CD14-positive monocyte (primary cell): ENCODE measurements at regions not wholly inside any gene's neighbourhood (a gene's known extent, or its start where the extent isn't known, plus 50 kb on each side); places are given as distances from the start of the nearest gene placed in this dataset.
A peak's percentile ranks its signal among the peaks of the same experiment; 100 is the strongest.

Source experiments
- DNase-seq, 3 donors: peaks; one replicate each; pipeline ENCODE4 v3.0.0-alpha.2; 2011 to 2022
- H2AFZ ChIP-seq: 2 replicates; pipeline ENCODE4 v1.6.0; 2012; ENCODE audit warnings: mild to moderate bottlenecking, low read depth, low read length, inconsistent platforms; ENCODE audit not compliant: insufficient read depth, poor library complexity, severe bottlenecking
- H3K27ac ChIP-seq, 2 donors: 1 replicate in 1 of 2; 2 replicates in 1 of 2; pipeline ENCODE4 v1.5.1; 2012 to 2013; ENCODE audit warnings: low read length in 2 of 2, control low read depth in 1 of 2, inconsistent platforms in 1 of 2, low read depth in 1 of 2, mild to moderate bottlenecking in 1 of 2
- H3K27me3 ChIP-seq, 2 donors: one replicate each; pipeline versions ENCODE4 v1.6.0 to v1.6.1; 2011 to 2013; ENCODE audit warnings: low read length in 2 of 2; ENCODE audit not compliant: control insufficient read depth in 2 of 2, insufficient read depth in 2 of 2
- H3K36me3 ChIP-seq, 2 donors: replicated peaks in 1 of 2; 1 replicate in 1 of 2; 2 replicates in 1 of 2; pipeline versions ENCODE4 v1.5.1 to v1.6.1; 2012 to 2013; ENCODE audit warnings: low read length in 2 of 2, control low read depth in 1 of 2, inconsistent platforms in 1 of 2, mild to moderate bottlenecking in 1 of 2; ENCODE audit not compliant: insufficient read depth in 2 of 2, control insufficient read depth in 1 of 2
- H3K4me1 ChIP-seq, 2 donors: 1 replicate in 1 of 2; 2 replicates in 1 of 2; pipeline versions ENCODE4 v1.5.1 to v1.6.1; 2012 to 2013; ENCODE audit warnings: low read length in 2 of 2, control low read depth in 1 of 2, inconsistent platforms in 1 of 2, mild to moderate bottlenecking in 1 of 2, moderate library complexity in 1 of 2; ENCODE audit not compliant: insufficient read depth in 2 of 2, control insufficient read depth in 1 of 2
- H3K4me2 ChIP-seq: replicated peaks from 2 replicates; pipeline ENCODE3; 2012; ENCODE audit warnings: low read length, moderate library complexity, mild to moderate bottlenecking; ENCODE audit not compliant: poor library complexity, severe bottlenecking; ENCODE audit errors: extremely low read depth
- H3K4me3 ChIP-seq, 3 experiments: fragments of 200-600 bp in 1 of 3; sonication (generic) in 1 of 3; replicated peaks in 1 of 3; 1 replicate in 2 of 3; 2 replicates in 1 of 3; pipeline ENCODE4 v1.5.1; 2011 to 2013; ENCODE audit warnings: low read length in 3 of 3, mild to moderate bottlenecking in 3 of 3, control low read depth in 2 of 3, low read depth in 2 of 3, inconsistent platforms in 1 of 3, moderate library complexity in 1 of 3
- H3K79me2 ChIP-seq: 2 replicates; pipeline ENCODE4 v1.6.0; 2012; ENCODE audit warnings: mild to moderate bottlenecking, control low read depth, inconsistent platforms, low read length, moderate library complexity; ENCODE audit not compliant: insufficient read depth
- H3K9ac ChIP-seq: 2 replicates; pipeline ENCODE4 v1.6.0; 2017; ENCODE audit warnings: low read length, mild to moderate bottlenecking; ENCODE audit not compliant: insufficient read depth, poor library complexity, severe bottlenecking
- H3K9me3 ChIP-seq, 2 donors: replicated peaks in 1 of 2; 1 replicate in 1 of 2; 2 replicates in 1 of 2; pipeline versions ENCODE4 v1.5.1 to v1.6.1; 2012 to 2013; ENCODE audit warnings: low read length in 2 of 2, control low read depth in 1 of 2; ENCODE audit not compliant: control insufficient read depth in 1 of 2, insufficient read depth in 1 of 2
- H4K20me1 ChIP-seq: 2 replicates; pipeline ENCODE4 v1.6.0; 2012; ENCODE audit warnings: mild to moderate bottlenecking, low read length, control low read depth, moderate library complexity; ENCODE audit not compliant: insufficient read depth
- H3K27ac Mint-ChIP-seq, 7 donors: one replicate each; pipeline ENCODE4 v1.8.0; 2020; ENCODE audit warnings: mild to moderate bottlenecking in 7 of 7, mixed read lengths in 7 of 7, moderate library complexity in 6 of 7, inconsistent platforms in 2 of 7
- H3K27me3 Mint-ChIP-seq, 3 donors: one replicate each; pipeline ENCODE4 v1.8.0; 2021 to 2022; ENCODE audit warnings: low read depth in 3 of 3, mild to moderate bottlenecking in 3 of 3, mixed read lengths in 3 of 3, moderate library complexity in 3 of 3, inconsistent platforms in 1 of 3
- H3K36me3 Mint-ChIP-seq, 2 donors: one replicate each; pipeline ENCODE4 v1.8.0; 2020; ENCODE audit warnings: mixed read lengths in 2 of 2, inconsistent platforms in 1 of 2, mild to moderate bottlenecking in 1 of 2
- H3K4me1 Mint-ChIP-seq: one replicate; pipeline ENCODE4 v1.8.0; 2020; ENCODE audit warnings: mild to moderate bottlenecking, mixed read lengths
- H3K4me3 Mint-ChIP-seq, 2 donors: one replicate each; pipeline ENCODE4 v1.8.0; 2020; ENCODE audit warnings: mild to moderate bottlenecking in 2 of 2, mixed read lengths in 2 of 2, moderate library complexity in 1 of 2
- H3K9me3 Mint-ChIP-seq, 7 donors: one replicate each; pipeline ENCODE4 v1.8.0; 2020 to 2022; ENCODE audit warnings: mixed read lengths in 7 of 7, mild to moderate bottlenecking in 6 of 7, moderate library complexity in 6 of 7, inconsistent platforms in 2 of 7
- WGBS: methylation state at CpG from one replicate; pipeline ENCODE4 v1.1.5; 2013; ENCODE audit warnings: missing lambda C conversion rate; ENCODE audit not compliant: insufficient coverage; 5-methylcytosine and 5-hydroxymethylcytosine counted together
- intact Hi-C, 2 donors: fragments of 100-400 bp; cut with micrococcal nuclease; formaldehyde crosslinking; loops; one replicate each; pipeline versions ENCODE4 v1.15.0 to v1.15.1; 2023
- TF ChIP-seq, protein P1 (sequence below): fragments of 200-600 bp; IDR thresholded peaks from one replicate; pipeline ENCODE4 v1.8.0; 2022; ENCODE audit warnings: antibody characterized with exemption, mild to moderate bottlenecking

GRCh38 chr15:69974321-69974720, 123.4 kb downstream of the TLE3 start:
- Histone ChIP-seq H3K9ac (no peak overlapping the region), H3K36me3 (no peaks in the 10 kb centered on the region), H3K4me3 (no peak overlapping the region), H3K27me3 (no peaks in the 10 kb centered on the region), H3K9me3 (no peaks in the 10 kb centered on the region), H3K27ac (no peak overlapping the region), H3K4me1 (no peaks in the 10 kb centered on the region), H4K20me1 (no peaks in the 10 kb centered on the region), H3K4me2 (no peak overlapping the region), H3K79me2 (no peaks in the 10 kb centered on the region), H2AFZ (no peak overlapping the region)
- no peak overlapping the region for H3K4me3 Mint-ChIP-seq
- intact Hi-C loops = no loop called here
- no peaks in the 10 kb centered on the region for H3K4me1 Mint-ChIP-seq
- H3K27ac Mint-ChIP-seq = no peak overlapping the region
- no peak for DNase-seq
- no CpG with 5 or more reads among the region's 5 CpGs for WGBS
- no peaks in the 10 kb centered on the region for H3K36me3 Mint-ChIP-seq
- peaks cover 6 to 11% (median 6%) of the 10 kb centered on the region in 3 donors for H3K27me3 Mint-ChIP-seq
- H3K9me3 Mint-ChIP-seq = no peaks in the 10 kb centered on the region
- TF ChIP-seq, protein P1, sequence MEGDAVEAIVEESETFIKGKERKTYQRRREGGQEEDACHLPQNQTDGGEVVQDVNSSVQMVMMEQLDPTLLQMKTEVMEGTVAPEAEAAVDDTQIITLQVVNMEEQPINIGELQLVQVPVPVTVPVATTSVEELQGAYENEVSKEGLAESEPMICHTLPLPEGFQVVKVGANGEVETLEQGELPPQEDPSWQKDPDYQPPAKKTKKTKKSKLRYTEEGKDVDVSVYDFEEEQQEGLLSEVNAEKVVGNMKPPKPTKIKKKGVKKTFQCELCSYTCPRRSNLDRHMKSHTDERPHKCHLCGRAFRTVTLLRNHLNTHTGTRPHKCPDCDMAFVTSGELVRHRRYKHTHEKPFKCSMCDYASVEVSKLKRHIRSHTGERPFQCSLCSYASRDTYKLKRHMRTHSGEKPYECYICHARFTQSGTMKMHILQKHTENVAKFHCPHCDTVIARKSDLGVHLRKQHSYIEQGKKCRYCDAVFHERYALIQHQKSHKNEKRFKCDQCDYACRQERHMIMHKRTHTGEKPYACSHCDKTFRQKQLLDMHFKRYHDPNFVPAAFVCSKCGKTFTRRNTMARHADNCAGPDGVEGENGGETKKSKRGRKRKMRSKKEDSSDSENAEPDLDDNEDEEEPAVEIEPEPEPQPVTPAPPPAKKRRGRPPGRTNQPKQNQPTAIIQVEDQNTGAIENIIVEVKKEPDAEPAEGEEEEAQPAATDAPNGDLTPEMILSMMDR = no peak

GRCh38 chr15:69976366-69976994, 121.2 kb downstream of the TLE3 start:
- no peak overlapping the region for H3K27ac Mint-ChIP-seq
- TF ChIP-seq, protein P1 = no peak
- H3K27me3 Mint-ChIP-seq = peaks cover 6 to 12% (median 7%) of the 10 kb centered on the region in 3 donors
- H3K9me3 ChIP-seq = no peaks in the 10 kb centered on the region
- H4K20me1 ChIP-seq = no peaks in the 10 kb centered on the region
- H3K36me3 ChIP-seq = no peaks in the 10 kb centered on the region
- H3K79me2 ChIP-seq = no peaks in the 10 kb centered on the region
- H3K36me3 Mint-ChIP-seq = no peaks in the 10 kb centered on the region
- no peaks in the 10 kb centered on the region for H3K4me1 ChIP-seq
- H3K27ac ChIP-seq = no peak overlapping the region
- no peaks in the 10 kb centered on the region for H3K27me3 ChIP-seq
- H3K4me2 ChIP-seq = no peak overlapping the region
- no peak overlapping the region for H3K4me3 Mint-ChIP-seq
- H3K9me3 Mint-ChIP-seq = no peaks in the 10 kb centered on the region
- intact Hi-C loops = no loop called here
- DNase-seq = peak in 2 of 3 donors; percentile 10 to 14
- 11% methylated on average over 4 of the region's 7 CpGs for WGBS
- H2AFZ ChIP-seq = no peak overlapping the region
- no peak overlapping the region for H3K4me3 ChIP-seq
- H3K9ac ChIP-seq = no peak overlapping the region
- no peaks in the 10 kb centered on the region for H3K4me1 Mint-ChIP-seq
